ENCODE measurements at regions not wholly inside any gene's neighbourhood (a gene's known extent, or its start where the extent isn't known, plus 50 kb on each side); places are given as distances from the start of the nearest gene placed in this dataset.

DNA sequence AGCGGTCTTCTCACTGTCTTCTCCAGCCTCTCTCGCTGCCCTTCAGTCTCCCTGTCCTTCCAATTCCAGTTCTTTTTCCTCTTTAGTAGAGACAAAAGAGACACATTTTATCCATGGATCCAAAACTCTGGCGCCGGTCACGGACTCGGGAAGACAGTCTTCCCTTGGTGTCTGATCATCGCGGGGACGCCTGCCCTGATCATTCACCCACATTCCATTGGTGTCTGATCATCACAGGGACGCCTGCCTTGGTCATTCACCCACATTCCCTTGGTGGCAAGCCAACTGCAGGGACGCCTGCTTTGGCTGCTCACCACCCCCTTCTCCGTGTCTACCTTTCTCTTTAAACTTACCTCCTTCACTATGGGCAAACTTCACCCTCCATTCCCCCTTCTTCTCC, 619.5 kb downstream of the RERGL start:
- TF ChIP-seq, protein P1, sequence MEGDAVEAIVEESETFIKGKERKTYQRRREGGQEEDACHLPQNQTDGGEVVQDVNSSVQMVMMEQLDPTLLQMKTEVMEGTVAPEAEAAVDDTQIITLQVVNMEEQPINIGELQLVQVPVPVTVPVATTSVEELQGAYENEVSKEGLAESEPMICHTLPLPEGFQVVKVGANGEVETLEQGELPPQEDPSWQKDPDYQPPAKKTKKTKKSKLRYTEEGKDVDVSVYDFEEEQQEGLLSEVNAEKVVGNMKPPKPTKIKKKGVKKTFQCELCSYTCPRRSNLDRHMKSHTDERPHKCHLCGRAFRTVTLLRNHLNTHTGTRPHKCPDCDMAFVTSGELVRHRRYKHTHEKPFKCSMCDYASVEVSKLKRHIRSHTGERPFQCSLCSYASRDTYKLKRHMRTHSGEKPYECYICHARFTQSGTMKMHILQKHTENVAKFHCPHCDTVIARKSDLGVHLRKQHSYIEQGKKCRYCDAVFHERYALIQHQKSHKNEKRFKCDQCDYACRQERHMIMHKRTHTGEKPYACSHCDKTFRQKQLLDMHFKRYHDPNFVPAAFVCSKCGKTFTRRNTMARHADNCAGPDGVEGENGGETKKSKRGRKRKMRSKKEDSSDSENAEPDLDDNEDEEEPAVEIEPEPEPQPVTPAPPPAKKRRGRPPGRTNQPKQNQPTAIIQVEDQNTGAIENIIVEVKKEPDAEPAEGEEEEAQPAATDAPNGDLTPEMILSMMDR (IDR thresholded peaks at IDR 0.05; ENCODE audit: low read depth, low read length), result no peak
- no peak for TF ChIP-seq MYC (IDR thresholded peaks at IDR 0.05; ENCODE audit: low read depth, low read length)

Measured in NB4 (cell line).